ENCODE measurements at regions not wholly inside any gene's neighbourhood (a gene's known extent, or its start where the extent isn't known, plus 50 kb on each side); places are given as distances from the start of the nearest gene placed in this dataset.

GRCh38 chr5:2657151-2657550 is 94.3 kb downstream of the IRX2 start:
- no peak for DNase-seq

GRCh38 chr5:2656206-2656605 is 95.3 kb downstream of the IRX2 start:
- DNase-seq = no peak

GRCh38 chr5:2653991-2654390 is 97.5 kb downstream of the IRX2 start:
- DNase-seq = no peak

- DNase-seq = no peak
Observed at GRCh38 chr5:2651116-2651515, 100.4 kb downstream of the IRX2 start.

- no peak for DNase-seq
Observed at GRCh38 chr5:2642684-2643345, 108.7 kb downstream of the IRX2 start.

- no peak for DNase-seq
Observed at GRCh38 chr5:2640717-2641116, 110.8 kb downstream of the IRX2 start.

GRCh38 chr5:2639425-2639824 is 112.1 kb downstream of the IRX2 start:
- DNase-seq = no peak

GRCh38 chr5:2634399-2635176 is 116.9 kb downstream of the IRX2 start:
- DNase-seq = no peak

- no peak for DNase-seq
Observed at GRCh38 chr5:2633992-2634391, 117.5 kb downstream of the IRX2 start.

- no peak for DNase-seq
Observed at GRCh38 chr5:2631758-2632157, 119.7 kb downstream of the IRX2 start.

GRCh38 chr5:2629045-2629444 is 122.4 kb downstream of the IRX2 start:
- DNase-seq = no peak

- DNase-seq = no peak
Observed at GRCh38 chr5:2627867-2628266, 123.6 kb downstream of the IRX2 start.

- no peak for DNase-seq
Observed at GRCh38 chr5:2626572-2626971, 124.9 kb downstream of the IRX2 start.

GRCh38 chr5:2622866-2623265 is 128.6 kb downstream of the IRX2 start:
- no peak for DNase-seq

- no peak for DNase-seq
Observed at GRCh38 chr5:2621631-2622030, 129.8 kb downstream of the IRX2 start.

GRCh38 chr5:2619216-2619615 is 132.3 kb downstream of the IRX2 start:
- DNase-seq = no peak

GRCh38 chr5:2617461-2617860 is 134.0 kb downstream of the IRX2 start:
- DNase-seq = no peak

- DNase-seq = no peak
Observed at GRCh38 chr5:2615917-2616316, 135.6 kb downstream of the IRX2 start.

- DNase-seq = no peak
Observed at GRCh38 chr5:2614571-2614970, 136.9 kb downstream of the IRX2 start.

GRCh38 chr5:2611659-2612058 is 139.8 kb downstream of the IRX2 start:
- no peak for DNase-seq

- DNase-seq = no peak
Observed at GRCh38 chr5:2610986-2611385, 140.5 kb downstream of the IRX2 start.

GRCh38 chr5:2608391-2608790 is 143.1 kb downstream of the IRX2 start:
- no peak for DNase-seq

- DNase-seq = no peak
Observed at GRCh38 chr5:2607598-2607997, 143.9 kb downstream of the IRX2 start.

- DNase-seq = no peak
Observed at GRCh38 chr5:2603272-2603575, 148.3 kb downstream of the IRX2 start.
